Neuronal stem cell (in vitro differentiated cells): ENCODE measurements at regions not wholly inside any gene's neighbourhood (a gene's known extent, or its start where the extent isn't known, plus 50 kb on each side); places are given as distances from the start of the nearest gene placed in this dataset.

Experiments used
- DNase-seq: peaks from one replicate; pipeline ENCODE4 v3.0.0-alpha.2; 2013; ENCODE audit warnings: low spot score
- H2AFZ ChIP-seq: one replicate; pipeline ENCODE4 v1.6.1; 2013; ENCODE audit warnings: mild to moderate bottlenecking, low read length, inconsistent platforms
- H2AK5ac ChIP-seq: 2 replicates; pipeline ENCODE4 v1.6.1; 2013; ENCODE audit warnings: low read depth, mild to moderate bottlenecking, inconsistent platforms, low read length, moderate library complexity, mixed read lengths
- H2BK120ac ChIP-seq: 2 replicates; pipeline ENCODE4 v1.6.1; 2013; ENCODE audit warnings: low read depth, mild to moderate bottlenecking, inconsistent platforms, low read length, moderate library complexity, mixed read lengths
- H2BK12ac ChIP-seq: one replicate; pipeline ENCODE4 v1.6.1; 2013; ENCODE audit warnings: low read length, inconsistent platforms
- H2BK15ac ChIP-seq: 2 replicates; pipeline ENCODE4 v1.6.1; 2013; ENCODE audit warnings: mild to moderate bottlenecking, low read length, inconsistent platforms, mixed read lengths
- H2BK5ac ChIP-seq: one replicate; pipeline ENCODE4 v1.6.1; 2013; ENCODE audit warnings: inconsistent platforms, mild to moderate bottlenecking, low read length, moderate library complexity
- H3K14ac ChIP-seq: one replicate; pipeline ENCODE4 v1.6.1; 2013; ENCODE audit warnings: low read length, inconsistent platforms
- H3K18ac ChIP-seq: 2 replicates; pipeline ENCODE4 v1.6.1; 2013; ENCODE audit warnings: low read length, inconsistent platforms
- H3K23ac ChIP-seq: 2 replicates; pipeline ENCODE4 v1.6.1; 2013; ENCODE audit warnings: low read depth, mild to moderate bottlenecking, mixed read lengths, low read length, inconsistent platforms; ENCODE audit not compliant: poor library complexity
- H3K27ac ChIP-seq: replicated peaks from 3 replicates; pipeline ENCODE4 v1.5.1; 2013; ENCODE audit warnings: low read length, inconsistent platforms
- H3K27me3 ChIP-seq, 3 experiments: 2 replicates each; pipeline ENCODE4 v1.6.1; 2013; ENCODE audit warnings: low read length in 3 of 3, mild to moderate bottlenecking in 2 of 3, inconsistent platforms in 1 of 3, low read depth in 1 of 3, mixed read lengths in 1 of 3, moderate library complexity in 1 of 3; ENCODE audit not compliant: control insufficient read depth in 3 of 3, insufficient read depth in 3 of 3
- H3K36me3 ChIP-seq, 2 donors: replicated peaks in 1 of 2; 2 replicates each; pipeline ENCODE4 v1.6.1; 2013; ENCODE audit warnings: low read length in 2 of 2; ENCODE audit not compliant: control insufficient read depth in 2 of 2, insufficient read depth in 2 of 2
- H3K4ac ChIP-seq: 2 replicates; pipeline ENCODE4 v1.6.1; 2013; ENCODE audit warnings: inconsistent platforms, mild to moderate bottlenecking, low read length, moderate library complexity
- H3K4me1 ChIP-seq, 2 donors: 1 replicate in 1 of 2; 2 replicates in 1 of 2; pipeline ENCODE4 v1.6.1; 2013; ENCODE audit warnings: low read length in 2 of 2, low read depth in 1 of 2; ENCODE audit not compliant: control insufficient read depth in 2 of 2, insufficient read depth in 1 of 2
- H3K4me2 ChIP-seq: one replicate; pipeline ENCODE4 v1.6.1; 2013; ENCODE audit warnings: mild to moderate bottlenecking, low read length, inconsistent platforms; ENCODE audit not compliant: insufficient read depth, poor library complexity, severe bottlenecking
- H3K4me3 ChIP-seq, 2 donors: 2 replicates each; pipeline ENCODE4 v1.5.1; 2013; ENCODE audit warnings: low read length in 2 of 2, mild to moderate bottlenecking in 2 of 2, inconsistent platforms in 1 of 2, moderate library complexity in 1 of 2
- H3K79me1 ChIP-seq: one replicate; pipeline ENCODE4 v1.6.1; 2013; ENCODE audit warnings: low read depth, mild to moderate bottlenecking, inconsistent platforms, low read length, moderate library complexity
- H3K9ac ChIP-seq: one replicate; pipeline ENCODE4 v1.6.1; 2013; ENCODE audit warnings: mild to moderate bottlenecking, low read depth, low read length, inconsistent platforms; ENCODE audit not compliant: poor library complexity
- H3K9me3 ChIP-seq, 2 donors: replicated peaks in 1 of 2; 2 replicates each; pipeline versions ENCODE3 to v1.6.1; 2013; ENCODE audit warnings: low read length in 2 of 2, mild to moderate bottlenecking in 2 of 2, inconsistent platforms in 1 of 2, low read depth in 1 of 2, mixed read lengths in 1 of 2, moderate library complexity in 1 of 2; ENCODE audit not compliant: control insufficient read depth in 2 of 2, insufficient read depth in 1 of 2
- H4K8ac ChIP-seq: one replicate; pipeline ENCODE4 v1.6.1; 2013; ENCODE audit warnings: low read depth, mild to moderate bottlenecking, inconsistent platforms, low read length, moderate library complexity
- H4K91ac ChIP-seq: one replicate; pipeline ENCODE4 v1.6.1; 2013; ENCODE audit warnings: low read length, low read depth, mild to moderate bottlenecking, inconsistent platforms; ENCODE audit not compliant: poor library complexity
- WGBS, 2 donors: extraction: QIAGEN DNeasy Blood & Tissue Kit; methylation state at CpG; one replicate each; pipeline ENCODE4 v1.1.7; 2013; ENCODE audit warnings: missing lambda C conversion rate in 2 of 2, mixed read lengths in 1 of 2; ENCODE audit not compliant: insufficient read length in 2 of 2, insufficient replicate concordance in 1 of 2; ENCODE audit errors: extremely low coverage in 2 of 2; 5-methylcytosine and 5-hydroxymethylcytosine counted together

DNA sequence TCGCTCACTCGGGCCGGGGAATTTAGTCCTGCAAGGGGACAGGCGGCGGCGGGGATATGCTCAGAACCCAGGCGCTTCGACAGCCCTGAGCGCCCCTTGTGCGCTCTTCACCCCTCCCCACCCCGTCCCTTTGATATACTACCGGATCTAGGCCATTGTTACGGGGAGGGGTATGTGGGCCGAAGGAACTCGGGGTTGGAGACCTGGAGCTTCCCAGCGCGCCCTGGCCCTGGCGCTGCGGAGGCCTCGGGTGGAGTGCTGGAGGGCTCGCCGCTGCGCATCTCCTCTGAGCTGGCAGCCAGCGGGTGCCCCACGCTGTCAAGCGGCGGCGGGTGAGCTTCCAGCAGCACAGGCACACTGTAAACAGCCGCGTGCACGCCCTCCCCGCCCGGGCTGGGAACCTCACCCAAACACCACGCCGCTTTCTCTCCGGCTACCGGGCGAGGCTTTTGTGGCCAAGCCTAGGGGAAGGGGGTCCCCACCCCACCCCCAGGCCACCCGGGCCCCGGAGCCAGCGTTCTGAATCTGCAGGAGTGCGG, 54.5 kb upstream of the BCOR start:
- no peaks in the 10 kb centered on the region for H3K9me3 ChIP-seq
- H4K91ac ChIP-seq = no peak overlapping the region
- peaks cover 0 to 41% (median 0%) of the 10 kb centered on the region in 3 experiments for H3K27me3 ChIP-seq
- peaks cover 13 to 23% of the 10 kb centered on the region in 2 donors for H3K4me1 ChIP-seq
- H3K14ac ChIP-seq = no peak overlapping the region
- H3K79me1 ChIP-seq = peaks cover 5% of the 10 kb centered on the region
- no peak overlapping the region for H3K4ac ChIP-seq
- no peaks in the 10 kb centered on the region for H3K36me3 ChIP-seq
- H3K27ac ChIP-seq = no peak overlapping the region
- peak overlapping the region; percentile 74 for H2AFZ ChIP-seq
- peak overlapping the region; percentile 92 for H2AK5ac ChIP-seq
- peak overlapping the region; percentile 91 for H3K18ac ChIP-seq
- peak overlapping the region; percentile 51 to 73 for H3K4me3 ChIP-seq
- no CpG with 5 or more reads among the region's 42 CpGs for WGBS, 2 donors
- DNase-seq = no peak
- no peak overlapping the region for H2BK12ac ChIP-seq
- H3K23ac ChIP-seq = no peak overlapping the region
- H2BK120ac ChIP-seq = no peak overlapping the region
- no peak overlapping the region for H4K8ac ChIP-seq
- no peak overlapping the region for H3K9ac ChIP-seq
- H2BK15ac ChIP-seq = no peak overlapping the region
- H3K4me2 ChIP-seq = peak overlapping the region; percentile 78
- no peak overlapping the region for H2BK5ac ChIP-seq

DNA sequence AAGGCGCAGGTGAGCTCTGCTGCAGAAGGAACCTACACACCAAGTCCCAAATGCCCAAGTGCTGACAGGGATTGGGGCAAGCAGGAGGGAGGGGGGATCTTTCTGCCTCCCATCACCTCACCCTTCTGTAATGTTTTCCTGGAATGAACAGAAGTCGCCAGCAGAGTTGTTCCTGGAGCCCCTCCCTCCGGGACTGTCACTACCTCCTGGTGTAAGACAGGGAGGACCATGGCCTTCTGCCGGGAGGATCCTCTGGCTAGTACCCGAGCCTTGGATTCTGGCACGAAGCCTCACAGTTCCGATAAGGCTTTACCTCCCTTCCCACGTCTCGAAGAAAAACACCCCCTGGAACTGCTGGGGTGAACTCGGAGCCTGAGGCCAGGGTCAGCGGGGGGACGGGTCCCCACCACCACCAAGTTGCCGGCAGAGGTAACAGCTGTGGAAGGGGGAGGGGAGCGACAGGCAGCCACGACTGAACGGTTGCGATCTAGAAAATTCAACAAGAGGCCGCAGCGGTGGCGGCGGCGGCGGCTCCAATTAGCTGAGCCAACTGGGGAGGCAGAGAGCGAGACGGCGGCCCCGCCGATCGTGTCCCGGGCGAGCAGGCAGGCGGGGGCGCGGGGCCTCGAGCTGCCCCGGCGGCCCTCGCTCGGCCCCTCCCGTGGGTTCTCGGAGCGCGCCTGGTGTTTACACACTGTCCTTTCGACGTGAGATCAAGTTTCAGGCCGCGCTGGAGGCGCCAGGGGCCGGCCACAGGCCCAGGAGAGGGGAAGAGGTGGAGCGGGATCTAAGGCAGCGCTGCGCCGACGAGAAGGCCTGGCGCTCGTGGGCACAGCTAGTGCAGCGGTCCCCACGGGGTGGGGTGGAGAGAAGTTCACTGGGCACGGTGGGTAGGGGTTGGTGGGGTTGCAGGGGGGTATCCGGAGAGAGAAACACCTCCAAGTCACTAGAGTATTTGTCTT, 53.7 kb upstream of the BCOR start:
- peak overlapping the region; percentile 47 for H3K4me2 ChIP-seq
- H3K4me3 ChIP-seq = no peak overlapping the region
- no peak overlapping the region for H2BK120ac ChIP-seq
- no peak overlapping the region for H3K27ac ChIP-seq
- H4K8ac ChIP-seq = no peak overlapping the region
- H3K4me1 ChIP-seq = peaks cover 9 to 19% of the 10 kb centered on the region in 2 donors
- no CpG with 5 or more reads among the region's 60 CpGs for WGBS, 2 donors
- H3K23ac ChIP-seq = no peak overlapping the region
- H4K91ac ChIP-seq = no peak overlapping the region
- H2BK15ac ChIP-seq = no peak overlapping the region
- no peak for DNase-seq
- H2AFZ ChIP-seq = no peak overlapping the region
- H3K79me1 ChIP-seq = peaks cover 2% of the 10 kb centered on the region
- H3K4ac ChIP-seq = no peak overlapping the region
- H2AK5ac ChIP-seq = peak overlapping the region; percentile 83
- H3K36me3 ChIP-seq = no peaks in the 10 kb centered on the region
- no peaks in the 10 kb centered on the region for H3K9me3 ChIP-seq
- no peak overlapping the region for H3K14ac ChIP-seq
- H3K18ac ChIP-seq = peak overlapping the region; percentile 67
- H3K27me3 ChIP-seq = peaks cover 0 to 41% (median 0%) of the 10 kb centered on the region in 3 experiments
- H2BK5ac ChIP-seq = no peak overlapping the region
- no peak overlapping the region for H2BK12ac ChIP-seq
- no peak overlapping the region for H3K9ac ChIP-seq

DNA sequence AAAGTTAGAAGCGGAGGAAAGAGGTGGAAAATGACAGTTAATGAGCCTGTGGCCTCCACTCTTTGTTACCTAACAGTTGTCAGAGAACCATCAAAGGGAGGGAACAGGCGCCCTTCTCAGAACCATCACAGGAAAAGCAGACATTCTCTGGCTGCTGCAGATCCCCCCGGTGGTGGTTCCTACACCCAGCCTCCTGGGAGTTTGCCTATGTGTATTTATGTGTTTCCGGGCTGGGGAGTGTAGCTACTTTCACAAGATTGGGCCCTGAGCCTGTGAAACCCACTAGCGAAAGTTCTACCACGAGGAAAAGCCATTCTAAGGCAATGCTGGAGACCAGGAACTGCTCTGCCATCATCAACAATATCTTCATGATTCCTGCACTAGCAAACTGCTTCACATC, 52.7 kb upstream of the BCOR start:
- H3K27me3 ChIP-seq = peaks cover 0 to 42% (median 0%) of the 10 kb centered on the region in 3 experiments
- no peak overlapping the region for H2BK12ac ChIP-seq
- H2BK120ac ChIP-seq = no peak overlapping the region
- peak overlapping the region; percentile 83 for H2AK5ac ChIP-seq
- no CpG with 5 or more reads among the region's 6 CpGs for WGBS, 2 donors
- H4K8ac ChIP-seq = no peak overlapping the region
- H3K9me3 ChIP-seq = no peaks in the 10 kb centered on the region
- no peak for DNase-seq
- H2BK15ac ChIP-seq = no peak overlapping the region
- H4K91ac ChIP-seq = no peak overlapping the region
- H2AFZ ChIP-seq = no peak overlapping the region
- peaks cover 2% of the 10 kb centered on the region for H3K79me1 ChIP-seq
- peaks cover 9 to 17% of the 10 kb centered on the region in 2 donors for H3K4me1 ChIP-seq
- H3K9ac ChIP-seq = no peak overlapping the region
- H3K4ac ChIP-seq = no peak overlapping the region
- H3K4me3 ChIP-seq = no peak overlapping the region
- H3K36me3 ChIP-seq = no peaks in the 10 kb centered on the region
- no peak overlapping the region for H3K27ac ChIP-seq
- no peak overlapping the region for H2BK5ac ChIP-seq
- no peak overlapping the region for H3K14ac ChIP-seq
- no peak overlapping the region for H3K23ac ChIP-seq
- no peak overlapping the region for H3K4me2 ChIP-seq
- H3K18ac ChIP-seq = no peak overlapping the region
